ENCODE measurements at regions not wholly inside any gene's neighbourhood (a gene's known extent, or its start where the extent isn't known, plus 50 kb on each side); places are given as distances from the start of the nearest gene placed in this dataset.

- H3K27me3 ChIP-seq, result no peaks in the 10 kb centered on the region
- intact Hi-C loops (cut with DNase I; ENCODE audit: low total_unique reads) (no loop called here), in situ Hi-C loops (cut with MboI; ENCODE audit: low sequenced_read_pairs in 4 of 4) (no loop called here)
- peaks cover 0 to 7% of the 10 kb centered on the region in 2 donors for H3K4me1 ChIP-seq
- TF ChIP-seq CTCF (IDR thresholded peaks at IDR 0.05 in 4 of 5, conservative IDR thresholded peaks at IDR 0.05 in 1 of 5) (no peak), POLR2A (IDR thresholded peaks at IDR 0.05) (no peak)
- H3K9me3 ChIP-seq, result no peaks in the 10 kb centered on the region
- no peak overlapping the region for H3K4me3 ChIP-seq
- H3K36me3 ChIP-seq, result no peaks in the 10 kb centered on the region
- DNase-seq (no peak), ATAC-seq (no peak)
- no peak overlapping the region for H3K27ac ChIP-seq
Measured at GRCh38 chr3:28986922-28987321, 293.9 kb upstream of the RBMS3 start.

- peaks cover 0 to 7% of the 10 kb centered on the region in 2 donors for H3K4me1 ChIP-seq
- DNase-seq (no peak), ATAC-seq (no peak)
- no peak overlapping the region for H3K27ac ChIP-seq
- no peaks in the 10 kb centered on the region for H3K9me3 ChIP-seq
- no peaks in the 10 kb centered on the region for H3K36me3 ChIP-seq
- no peak for TF ChIP-seq POLR2A (IDR thresholded peaks at IDR 0.05)
- no peak for TF ChIP-seq CTCF (IDR thresholded peaks at IDR 0.05 in 4 of 5, conservative IDR thresholded peaks at IDR 0.05 in 1 of 5)
- H3K27me3 ChIP-seq, result no peaks in the 10 kb centered on the region
- intact Hi-C loops (cut with DNase I; ENCODE audit: low total_unique reads), result no loop called here
- in situ Hi-C loops (cut with MboI; ENCODE audit: low sequenced_read_pairs in 4 of 4), result no loop called here
- H3K4me3 ChIP-seq, result no peak overlapping the region
Measured at GRCh38 chr3:28989646-28990089, 291.2 kb upstream of the RBMS3 start.

GRCh38 chr3:28994161-28994905 is 286.5 kb upstream of the RBMS3 start:
- no peak for ATAC-seq
- Histone ChIP-seq H3K9me3 (no peaks in the 10 kb centered on the region), H3K27me3 (no peaks in the 10 kb centered on the region), H3K36me3 (no peaks in the 10 kb centered on the region), H3K4me3 (no peak overlapping the region), H3K4me1 (peaks cover 0 to 3% of the 10 kb centered on the region in 2 donors), H3K27ac (no peak overlapping the region)
- DNase-seq, result no peak
- in situ Hi-C loops (cut with MboI; ENCODE audit: low sequenced_read_pairs in 4 of 4) (no loop called here), intact Hi-C loops (cut with DNase I; ENCODE audit: low total_unique reads) (no loop called here)
- TF ChIP-seq POLR2A (IDR thresholded peaks at IDR 0.05) (no peak), CTCF (IDR thresholded peaks at IDR 0.05 in 4 of 5, conservative IDR thresholded peaks at IDR 0.05 in 1 of 5) (no peak)

GRCh38 chr3:29004885-29005599 is 275.8 kb upstream of the RBMS3 start:
- intact Hi-C loops (cut with DNase I; ENCODE audit: low total_unique reads), result no loop called here

More at GRCh38 chr3:29004885-29005599, 275.8 kb upstream of the RBMS3 start:
- H3K27ac ChIP-seq, result no peak overlapping the region
- no peak for ATAC-seq
- H3K4me1 ChIP-seq, result no peaks in the 10 kb centered on the region
- no peaks in the 10 kb centered on the region for H3K9me3 ChIP-seq
- in situ Hi-C loops (cut with MboI; ENCODE audit: low sequenced_read_pairs in 4 of 4), result no loop called here
- no peak for DNase-seq
- H3K36me3 ChIP-seq, result no peaks in the 10 kb centered on the region
- no peaks in the 10 kb centered on the region for H3K27me3 ChIP-seq
- no peak overlapping the region for H3K4me3 ChIP-seq
- TF ChIP-seq POLR2A (IDR thresholded peaks at IDR 0.05), result no peak
- no peak for TF ChIP-seq CTCF (IDR thresholded peaks at IDR 0.05 in 4 of 5, conservative IDR thresholded peaks at IDR 0.05 in 1 of 5)

Measured in gastrocnemius medialis (tissue), 4 donors.